ENCODE measurements at regions not wholly inside any gene's neighbourhood (a gene's known extent, or its start where the extent isn't known, plus 50 kb on each side); places are given as distances from the start of the nearest gene placed in this dataset.

DNA sequence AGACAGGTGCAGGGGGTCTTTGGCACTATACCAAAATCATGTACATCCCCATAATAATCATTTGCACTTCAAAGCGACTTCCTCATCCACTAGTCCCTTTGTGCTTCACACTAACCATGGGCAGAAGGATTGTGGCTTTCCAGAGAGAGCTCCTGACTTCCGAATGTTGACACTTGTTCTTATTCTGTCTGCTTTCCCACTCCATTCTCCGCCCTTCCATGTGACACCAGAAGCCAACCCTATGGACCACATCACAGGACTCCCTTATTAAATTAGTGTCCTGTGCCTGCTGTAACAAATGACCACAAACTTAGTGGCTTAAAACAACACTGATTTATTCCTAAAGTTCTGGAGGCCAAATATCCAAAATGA is 91.6 kb downstream of the CMC2 start:
- TF ChIP-seq EZH2phosphoT487 (IDR thresholded peaks at IDR 0.05), result no peak
- TF ChIP-seq, protein P1, sequence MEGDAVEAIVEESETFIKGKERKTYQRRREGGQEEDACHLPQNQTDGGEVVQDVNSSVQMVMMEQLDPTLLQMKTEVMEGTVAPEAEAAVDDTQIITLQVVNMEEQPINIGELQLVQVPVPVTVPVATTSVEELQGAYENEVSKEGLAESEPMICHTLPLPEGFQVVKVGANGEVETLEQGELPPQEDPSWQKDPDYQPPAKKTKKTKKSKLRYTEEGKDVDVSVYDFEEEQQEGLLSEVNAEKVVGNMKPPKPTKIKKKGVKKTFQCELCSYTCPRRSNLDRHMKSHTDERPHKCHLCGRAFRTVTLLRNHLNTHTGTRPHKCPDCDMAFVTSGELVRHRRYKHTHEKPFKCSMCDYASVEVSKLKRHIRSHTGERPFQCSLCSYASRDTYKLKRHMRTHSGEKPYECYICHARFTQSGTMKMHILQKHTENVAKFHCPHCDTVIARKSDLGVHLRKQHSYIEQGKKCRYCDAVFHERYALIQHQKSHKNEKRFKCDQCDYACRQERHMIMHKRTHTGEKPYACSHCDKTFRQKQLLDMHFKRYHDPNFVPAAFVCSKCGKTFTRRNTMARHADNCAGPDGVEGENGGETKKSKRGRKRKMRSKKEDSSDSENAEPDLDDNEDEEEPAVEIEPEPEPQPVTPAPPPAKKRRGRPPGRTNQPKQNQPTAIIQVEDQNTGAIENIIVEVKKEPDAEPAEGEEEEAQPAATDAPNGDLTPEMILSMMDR (IDR thresholded peaks at IDR 0.05), result no peak

Data from neural progenitor cell (in vitro differentiated cells).